Activated CD8-positive, alpha-beta T cell treated with anti-CD3 and anti-CD28 coated beads, Interleukin-2, amount 10 ng/mL, durations not matched to agents 7 days and 5 days (primary cell): ENCODE measurements at regions not wholly inside any gene's neighbourhood (a gene's known extent, or its start where the extent isn't known, plus 50 kb on each side); places are given as distances from the start of the nearest gene placed in this dataset.

Experiments
- ATAC-seq: fragments of 150-1000 bp; cut with Tn5 transposase; one replicate; pipeline ENCODE4 v1.10.0; 2021; ENCODE audit warnings: moderate library complexity
- CTCF ChIA-PET: fragments of 350-600 bp; sonication (Branson Sonifier 250); formaldehyde crosslinking; loops from one replicate; lab custom pipeline; 2021; ENCODE audit warnings: antibody characterized with exemption; lab: Charles Lee
- POLR2A ChIA-PET: fragments of 350-600 bp; sonication (Branson Sonifier 250); formaldehyde crosslinking; loops from one replicate; lab custom pipeline; 2021; ENCODE audit warnings: antibody characterized with exemption; lab: Charles Lee
- DNase-seq: peaks from one replicate; pipeline ENCODE4 v3.0.0-alpha.2; 2020
- H3K27ac Mint-ChIP-seq: one replicate; pipeline ENCODE4 v1.8.0; 2021; ENCODE audit warnings: mild to moderate bottlenecking, mixed read lengths
- H3K27me3 Mint-ChIP-seq: one replicate; pipeline ENCODE4 v1.8.0; 2021; ENCODE audit warnings: low read depth, mixed read lengths
- H3K36me3 Mint-ChIP-seq: one replicate; pipeline ENCODE4 v1.8.0; 2021; ENCODE audit warnings: low read depth, mixed read lengths
- H3K4me1 Mint-ChIP-seq: one replicate; pipeline ENCODE4 v1.8.0; 2021; ENCODE audit warnings: low read depth, mixed read lengths
- H3K4me3 Mint-ChIP-seq: one replicate; pipeline ENCODE4 v1.8.0; 2021; ENCODE audit warnings: mild to moderate bottlenecking, mixed read lengths
- H3K9me3 Mint-ChIP-seq: one replicate; pipeline ENCODE4 v1.8.0; 2022; ENCODE audit warnings: mixed read lengths; ENCODE audit not compliant: insufficient read depth

DNA sequence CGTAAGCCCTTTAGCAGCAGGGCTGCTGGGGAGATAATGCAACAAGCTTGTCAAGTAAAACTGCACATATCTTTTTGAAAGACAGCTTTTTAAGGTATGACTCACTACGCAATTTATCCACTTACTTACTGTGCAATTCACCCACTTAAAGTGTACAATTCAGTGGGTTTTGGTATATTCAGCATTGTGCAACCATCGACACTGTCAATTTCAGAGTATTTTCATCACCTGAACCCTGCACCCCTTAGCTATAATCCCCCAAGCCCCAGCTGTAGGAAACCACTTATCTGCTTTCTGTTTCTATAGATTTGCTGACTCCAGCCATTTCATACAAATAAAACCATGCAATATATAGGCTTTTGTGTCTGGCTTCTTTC lies 168.0 kb downstream of the PTPN20 start:
- CTCF ChIA-PET: interaction anchor here (1.2 to 1.6 kb wide), 2 partner anchors 32 to 232 kb away, joined by 6 read pairs; no protein-coding TSS in a partner anchor
- Mint-ChIP-seq H3K27me3 (peaks cover 3% of the 10 kb centered on the region), H3K27ac (no peak overlapping the region), H3K36me3 (no peaks in the 10 kb centered on the region), H3K4me3 (no peak overlapping the region), H3K9me3 (no peaks in the 10 kb centered on the region), H3K4me1 (peaks cover 25% of the 10 kb centered on the region)
- ATAC-seq (no peak), DNase-seq (no peak)
- POLR2A ChIA-PET: interaction anchor here (0.6 kb wide), 1 partner anchor 12 kb away, joined by 4 read pairs; no protein-coding TSS in a partner anchor

DNA sequence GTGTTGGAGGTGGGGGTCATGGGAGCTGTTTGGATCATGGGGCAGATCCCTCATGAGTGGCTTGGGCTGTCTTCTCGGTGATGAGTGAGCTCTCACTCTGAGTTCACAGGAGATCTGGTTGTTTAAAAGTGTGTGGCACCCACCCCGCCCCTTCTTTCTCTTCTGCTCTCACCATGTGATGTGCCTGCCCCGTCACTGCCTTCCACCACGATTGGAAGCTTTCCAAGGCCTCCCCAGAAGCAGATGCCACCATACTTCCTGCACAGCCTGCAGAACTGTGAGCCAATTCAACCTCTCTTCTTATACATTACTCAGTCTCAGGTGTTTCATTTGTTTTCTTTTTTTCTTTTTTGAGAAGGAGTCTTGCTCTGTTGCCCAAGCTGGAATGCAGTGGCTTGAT lies 170.0 kb downstream of the PTPN20 start:
- Mint-ChIP-seq H3K9me3 (no peaks in the 10 kb centered on the region), H3K27ac (no peak overlapping the region)

GRCh38 chr10:47082055-47082784 lies 171.0 kb downstream of the PTPN20 start:
- H3K27ac Mint-ChIP-seq: no peak overlapping the region
- no peaks in the 10 kb centered on the region for H3K27me3 Mint-ChIP-seq
- no peak for ATAC-seq
- H3K9me3 Mint-ChIP-seq: no peaks in the 10 kb centered on the region
- POLR2A ChIA-PET: no interaction called here
- H3K36me3 Mint-ChIP-seq: no peaks in the 10 kb centered on the region
- no peak for DNase-seq
- H3K4me3 Mint-ChIP-seq: no peak overlapping the region
- CTCF ChIA-PET: interaction anchor here (1.0 to 1.3 kb wide), 2 partner anchors 19 to 34 kb away, joined by 3 to 4 read pairs; no protein-coding TSS in a partner anchor
- peaks cover 20% of the 10 kb centered on the region for H3K4me1 Mint-ChIP-seq

More for the DNA sequence above, 170.0 kb downstream of the PTPN20 start:
- ChIA-PET CTCF (interaction anchor here (0.8 to 1.3 kb wide), 3 partner anchors 18 to 57 kb away, joined by 3 to 4 read pairs (median 4); no protein-coding TSS in a partner anchor), POLR2A (no interaction called here)
- H3K4me1 Mint-ChIP-seq: peaks cover 25% of the 10 kb centered on the region
- H3K36me3 Mint-ChIP-seq: no peaks in the 10 kb centered on the region
- DNase-seq: no peak
- H3K4me3 Mint-ChIP-seq: no peak overlapping the region
- ATAC-seq: no peak
- H3K27me3 Mint-ChIP-seq: no peaks in the 10 kb centered on the region

GRCh38 chr10:47087667-47088066 lies 176.4 kb downstream of the PTPN20 start:
- Mint-ChIP-seq H3K27ac (no peak overlapping the region), H3K36me3 (no peaks in the 10 kb centered on the region), H3K4me1 (peaks cover 7% of the 10 kb centered on the region), H3K27me3 (no peaks in the 10 kb centered on the region), H3K4me3 (no peak overlapping the region), H3K9me3 (no peaks in the 10 kb centered on the region)
- no peak for DNase-seq
- CTCF ChIA-PET: interaction anchor here (0.9 kb wide), 1 partner anchor 63 kb away, joined by 3 read pairs; no protein-coding TSS in a partner anchor
- ATAC-seq: no peak
- POLR2A ChIA-PET: no interaction called here

DNA sequence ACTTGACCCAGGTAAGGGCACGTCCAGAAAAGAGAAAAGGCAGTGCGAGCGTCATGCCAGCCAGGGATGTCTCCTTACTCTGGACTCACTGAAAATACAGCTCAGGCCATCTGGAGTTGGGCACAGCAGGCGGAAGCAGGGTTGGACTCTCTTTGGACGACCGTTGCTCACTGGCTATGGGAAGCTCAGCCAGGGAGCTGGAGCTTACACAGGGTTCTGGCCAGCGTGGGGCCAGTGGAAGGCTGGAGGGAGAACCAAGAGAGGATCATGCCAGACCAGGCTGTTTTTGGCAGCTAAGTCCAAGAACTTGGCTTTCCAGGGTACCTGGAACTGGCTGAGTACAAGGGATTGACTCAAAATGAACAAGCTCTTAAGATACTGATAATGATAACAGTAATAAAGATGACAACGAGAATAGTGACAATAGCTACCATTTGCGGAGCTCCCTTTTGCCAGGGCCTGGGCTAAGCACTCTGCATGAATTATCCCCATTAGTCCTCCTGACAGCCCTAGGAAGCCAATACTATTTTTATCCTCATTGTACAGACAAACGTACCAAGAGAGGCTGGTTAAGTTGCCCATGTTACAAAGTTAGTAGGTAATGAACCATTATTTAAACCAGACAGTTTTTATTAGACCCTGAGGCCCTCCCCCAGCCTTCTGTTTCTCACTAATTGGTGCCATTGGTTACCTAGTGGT lies 177.6 kb downstream of the PTPN20 start:
- Mint-ChIP-seq H3K36me3 (no peaks in the 10 kb centered on the region), H3K27me3 (no peaks in the 10 kb centered on the region), H3K9me3 (no peaks in the 10 kb centered on the region), H3K27ac (no peak overlapping the region), H3K4me1 (peaks cover 7% of the 10 kb centered on the region), H3K4me3 (no peak overlapping the region)
- POLR2A ChIA-PET: no interaction called here
- DNase-seq: no peak
- ATAC-seq: no peak
- CTCF ChIA-PET: no interaction called here

DNA sequence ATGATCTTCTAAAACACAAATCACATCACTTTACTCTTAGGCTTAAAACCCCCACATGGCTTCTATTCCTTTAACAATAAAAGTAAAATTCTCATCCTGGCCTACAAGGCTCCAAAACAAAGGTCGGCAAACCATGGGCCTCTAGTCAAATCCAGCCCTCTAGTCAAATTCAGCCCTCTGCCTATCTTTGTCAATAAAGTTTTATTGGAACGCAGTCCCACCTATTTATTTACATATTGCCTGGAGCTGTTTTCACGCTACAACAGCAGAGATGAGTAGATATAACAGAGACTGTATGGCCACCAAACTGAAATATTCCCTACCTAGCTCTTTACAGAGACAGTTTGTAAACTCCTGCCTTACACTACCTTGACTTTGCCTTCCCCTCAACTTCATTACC lies 178.8 kb downstream of the PTPN20 start:
- ChIA-PET POLR2A (no interaction called here), CTCF (no interaction called here)
- no peak for ATAC-seq

GRCh38 chr10:47090903-47091302 lies 179.7 kb downstream of the PTPN20 start:
- ATAC-seq (no peak), DNase-seq (no peak)
- ChIA-PET CTCF (no interaction called here), POLR2A (no interaction called here)
- Mint-ChIP-seq H3K27me3 (no peaks in the 10 kb centered on the region), H3K4me3 (no peak overlapping the region), H3K9me3 (no peaks in the 10 kb centered on the region), H3K27ac (no peak overlapping the region), H3K36me3 (no peaks in the 10 kb centered on the region), H3K4me1 (peaks cover 7% of the 10 kb centered on the region)

More for the DNA sequence above, 178.8 kb downstream of the PTPN20 start:
- Mint-ChIP-seq H3K27me3 (no peaks in the 10 kb centered on the region), H3K36me3 (no peaks in the 10 kb centered on the region), H3K4me3 (no peak overlapping the region), H3K27ac (no peak overlapping the region), H3K9me3 (no peaks in the 10 kb centered on the region), H3K4me1 (peaks cover 7% of the 10 kb centered on the region)
- DNase-seq: no peak

DNA sequence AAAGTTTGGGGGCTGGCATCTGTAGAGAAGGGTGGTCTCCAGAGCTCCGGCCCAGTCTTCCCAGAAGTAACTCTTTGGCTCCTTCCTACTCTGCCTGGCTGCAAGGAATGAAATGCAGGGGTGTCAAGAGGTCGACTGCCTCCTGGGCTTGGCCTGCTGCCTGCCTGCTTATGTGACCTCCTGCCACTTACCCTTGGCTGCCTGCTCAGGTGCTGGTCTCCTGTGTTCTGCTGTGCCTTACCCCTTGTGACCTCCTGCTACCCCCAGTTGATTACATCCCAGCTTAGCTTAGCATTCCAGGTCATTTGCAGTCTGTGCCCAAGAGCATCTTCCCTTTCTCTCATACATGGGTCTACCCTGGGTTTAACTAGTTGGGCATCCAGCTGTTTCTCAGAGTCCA lies 180.2 kb downstream of the PTPN20 start:
- peaks cover 7% of the 10 kb centered on the region for H3K4me1 Mint-ChIP-seq
- no peaks in the 10 kb centered on the region for H3K36me3 Mint-ChIP-seq
- H3K27ac Mint-ChIP-seq: no peak overlapping the region
- no peak overlapping the region for H3K4me3 Mint-ChIP-seq
- CTCF ChIA-PET: no interaction called here
- no peaks in the 10 kb centered on the region for H3K27me3 Mint-ChIP-seq
- DNase-seq: no peak
- ATAC-seq: no peak
- POLR2A ChIA-PET: interaction anchor here (0.5 kb wide), 1 partner anchor 12 kb away, joined by 4 read pairs; no protein-coding TSS in a partner anchor
- no peaks in the 10 kb centered on the region for H3K9me3 Mint-ChIP-seq

- Mint-ChIP-seq H3K27ac (no peak overlapping the region), H3K4me3 (no peak overlapping the region), H3K4me1 (peaks cover 7% of the 10 kb centered on the region), H3K9me3 (no peaks in the 10 kb centered on the region), H3K27me3 (no peaks in the 10 kb centered on the region), H3K36me3 (no peaks in the 10 kb centered on the region)
- CTCF ChIA-PET: no interaction called here
- POLR2A ChIA-PET: no interaction called here
- ATAC-seq: no peak
- DNase-seq: no peak
Measured at GRCh38 chr10:47092376-47092775, 181.1 kb downstream of the PTPN20 start.

- CTCF ChIA-PET: no interaction called here
- Mint-ChIP-seq H3K36me3 (no peaks in the 10 kb centered on the region), H3K27me3 (no peaks in the 10 kb centered on the region), H3K4me3 (no peak overlapping the region), H3K27ac (no peak overlapping the region), H3K9me3 (no peaks in the 10 kb centered on the region), H3K4me1 (peaks cover 4% of the 10 kb centered on the region)
- no peak for DNase-seq
- POLR2A ChIA-PET: no interaction called here
- no peak for ATAC-seq
Measured at GRCh38 chr10:47092831-47093230, 181.6 kb downstream of the PTPN20 start.

DNA sequence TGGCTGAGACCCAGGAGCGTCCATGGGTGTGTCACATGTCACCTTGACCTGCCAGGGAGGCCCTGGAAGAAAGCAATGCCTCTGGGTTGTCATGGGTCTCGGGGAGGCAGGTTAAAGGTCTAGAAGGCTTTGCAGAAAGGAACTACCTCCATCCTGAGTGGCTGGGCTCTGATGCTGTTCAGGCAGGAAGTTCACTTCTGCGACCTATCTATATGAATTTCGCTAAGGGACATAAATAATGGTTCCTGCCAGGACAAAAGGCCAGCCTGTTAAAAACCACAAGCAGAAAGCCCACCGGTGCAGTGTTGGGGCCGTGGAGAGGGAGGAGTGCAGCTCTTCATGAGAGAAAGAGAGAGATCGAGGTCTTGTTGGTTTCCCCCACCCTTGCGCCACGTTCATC lies 182.9 kb downstream of the PTPN20 start:
- no peak for ATAC-seq
- CTCF ChIA-PET: no interaction called here
- H3K36me3 Mint-ChIP-seq: no peaks in the 10 kb centered on the region
- no peak overlapping the region for H3K4me3 Mint-ChIP-seq
- POLR2A ChIA-PET: no interaction called here
- no peak for DNase-seq
- H3K27me3 Mint-ChIP-seq: no peaks in the 10 kb centered on the region
- no peak overlapping the region for H3K27ac Mint-ChIP-seq
- H3K9me3 Mint-ChIP-seq: no peaks in the 10 kb centered on the region
- no peaks in the 10 kb centered on the region for H3K4me1 Mint-ChIP-seq

DNA sequence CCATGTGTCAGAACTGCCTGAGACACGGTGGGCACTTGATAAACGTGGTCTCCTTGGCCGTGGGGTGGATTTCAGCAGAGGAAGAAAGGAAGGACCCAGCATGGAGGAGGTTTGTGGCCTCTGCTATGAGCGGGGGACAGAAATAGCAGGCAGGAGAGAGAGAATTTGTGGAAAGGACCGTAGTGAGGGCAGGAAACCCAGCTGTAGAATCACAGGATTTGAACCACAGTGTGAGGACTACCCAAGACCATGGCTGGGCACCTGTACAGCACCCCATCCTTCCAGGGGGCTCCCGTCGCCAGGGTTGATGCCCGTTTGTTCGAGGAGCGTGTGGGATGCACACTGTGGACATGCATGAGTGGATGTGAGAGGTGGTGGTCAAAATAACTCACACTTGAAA lies 183.4 kb downstream of the PTPN20 start:
- Mint-ChIP-seq H3K27me3 (no peaks in the 10 kb centered on the region), H3K27ac (no peak overlapping the region), H3K9me3 (no peaks in the 10 kb centered on the region), H3K4me1 (no peaks in the 10 kb centered on the region), H3K36me3 (no peaks in the 10 kb centered on the region), H3K4me3 (no peak overlapping the region)
- POLR2A ChIA-PET: no interaction called here
- ATAC-seq: no peak
- no peak for DNase-seq
- CTCF ChIA-PET: no interaction called here
